Neural progenitor cell (in vitro differentiated cells): ENCODE measurements at regions not wholly inside any gene's neighbourhood (a gene's known extent, or its start where the extent isn't known, plus 50 kb on each side); places are given as distances from the start of the nearest gene placed in this dataset.

Experiments used
- CTCF ChIP-seq: fragments of 200-600 bp; sonication (generic); IDR thresholded peaks from 2 replicates; pipeline ENCODE4 v1.5.1; 2017; ENCODE audit warnings: antibody characterized with exemption, mild to moderate bottlenecking
- EZH2 ChIP-seq: fragments of 200-600 bp; sonication (generic); IDR thresholded peaks from 2 replicates; pipeline ENCODE4 v1.6.1; 2017; ENCODE audit warnings: antibody characterized with exemption, mild to moderate bottlenecking, moderate library complexity

- TF ChIP-seq CTCF, result no peak
- no peak for TF ChIP-seq EZH2
Measured at GRCh38 chr1:157418659-157419058, 133.7 kb downstream of the FCRL5 start.
